Caki2 (cell line): ENCODE measurements at regions not wholly inside any gene's neighbourhood (a gene's known extent, or its start where the extent isn't known, plus 50 kb on each side); places are given as distances from the start of the nearest gene placed in this dataset.

Experiments
- DNase-seq: peaks from one replicate; pipeline ENCODE4 v3.0.0-alpha.2; 2015; ENCODE audit warnings: low read depth
- in situ Hi-C: cut with HindIII; loops from 2 replicates; pipeline ENCODE4 v1.10.0; 2016; ENCODE audit warnings: low sequenced_read_pairs, low pct_unique_long_range_greater_than_20kb, mixed read lengths

DNA sequence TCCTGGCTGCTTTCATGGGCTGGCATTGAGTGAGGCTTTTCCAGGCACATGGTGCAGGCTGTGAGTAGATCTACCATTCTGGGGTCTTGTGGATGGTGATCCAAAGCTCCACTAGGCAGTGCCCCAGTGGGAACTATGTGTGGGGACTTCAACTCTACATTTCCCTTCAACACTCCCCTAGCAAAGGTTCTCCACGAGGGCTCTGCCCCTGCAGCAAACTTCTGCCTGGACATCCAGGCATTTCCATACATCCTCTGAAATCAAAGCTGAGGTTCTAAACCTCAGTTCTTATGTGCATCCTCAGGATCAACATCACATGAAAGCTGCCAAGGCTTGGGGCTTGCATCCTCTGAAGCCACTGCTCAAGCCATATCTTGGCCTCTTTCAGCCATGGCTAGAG lies 282.9 kb upstream of the ZPLD1 start:
- no peak for DNase-seq
- in situ Hi-C loops: loop anchor here (25.0 kb wide), 1 partner anchor 290 kb away; no protein-coding TSS in a partner anchor

DNA sequence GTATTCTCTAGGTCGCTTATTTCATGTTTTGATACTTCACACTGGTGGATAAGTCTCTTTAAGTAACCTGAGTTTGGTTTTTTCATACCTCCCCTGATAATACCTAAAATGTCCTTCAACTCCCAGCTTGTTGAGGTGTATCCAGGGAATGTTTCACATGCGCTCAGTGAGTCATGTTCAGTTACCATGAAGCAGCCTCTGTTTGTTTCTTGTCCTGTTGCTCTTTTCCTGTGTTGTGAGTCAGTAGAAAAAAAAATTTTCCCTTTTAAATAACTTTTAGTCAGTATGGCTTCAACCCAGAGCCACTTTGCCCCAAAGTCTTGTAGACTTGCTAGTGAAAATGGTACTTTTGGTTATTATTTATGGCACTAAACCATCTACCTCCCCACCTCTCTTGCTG lies 278.4 kb upstream of the ZPLD1 start:
- in situ Hi-C loops: loop anchor here (25.0 kb wide), 1 partner anchor 294 kb away; no protein-coding TSS in a partner anchor

DNA sequence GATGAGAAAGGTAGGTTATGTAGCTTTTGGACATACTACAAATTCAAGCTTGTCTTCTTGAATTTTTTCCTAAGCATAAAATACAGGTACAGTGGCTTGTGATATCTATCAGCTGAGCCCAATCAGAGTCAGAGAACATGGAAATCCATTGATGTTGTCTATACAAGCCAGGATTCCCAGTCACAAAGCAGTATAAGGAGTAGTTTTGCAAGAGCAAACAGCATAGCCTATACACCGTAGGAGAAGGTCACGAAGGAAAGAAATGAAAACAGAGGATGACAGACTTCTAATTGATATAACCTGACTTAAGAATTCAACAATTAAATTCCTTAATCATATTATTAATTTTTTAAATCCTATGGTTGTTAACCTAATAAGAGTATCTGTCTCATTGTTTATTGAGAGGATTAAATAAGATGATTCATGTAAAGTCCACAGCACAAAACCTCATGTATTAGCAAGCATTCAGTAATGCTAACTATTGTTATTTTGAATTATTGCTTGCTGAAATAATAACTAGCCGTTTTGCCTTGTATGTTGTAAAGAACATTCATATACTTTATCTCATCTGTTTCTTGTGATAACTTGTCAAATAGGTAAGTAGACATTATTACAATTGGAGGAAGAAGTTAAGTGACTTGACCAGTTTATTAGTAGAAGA lies 276.6 kb upstream of the ZPLD1 start:
- DNase-seq: no peak
- in situ Hi-C loops: loop anchor here (25.0 kb wide), 1 partner anchor 296 kb away; no protein-coding TSS in a partner anchor

More for the DNA sequence above, 278.4 kb upstream of the ZPLD1 start:
- peak; percentile 87 for DNase-seq

DNA sequence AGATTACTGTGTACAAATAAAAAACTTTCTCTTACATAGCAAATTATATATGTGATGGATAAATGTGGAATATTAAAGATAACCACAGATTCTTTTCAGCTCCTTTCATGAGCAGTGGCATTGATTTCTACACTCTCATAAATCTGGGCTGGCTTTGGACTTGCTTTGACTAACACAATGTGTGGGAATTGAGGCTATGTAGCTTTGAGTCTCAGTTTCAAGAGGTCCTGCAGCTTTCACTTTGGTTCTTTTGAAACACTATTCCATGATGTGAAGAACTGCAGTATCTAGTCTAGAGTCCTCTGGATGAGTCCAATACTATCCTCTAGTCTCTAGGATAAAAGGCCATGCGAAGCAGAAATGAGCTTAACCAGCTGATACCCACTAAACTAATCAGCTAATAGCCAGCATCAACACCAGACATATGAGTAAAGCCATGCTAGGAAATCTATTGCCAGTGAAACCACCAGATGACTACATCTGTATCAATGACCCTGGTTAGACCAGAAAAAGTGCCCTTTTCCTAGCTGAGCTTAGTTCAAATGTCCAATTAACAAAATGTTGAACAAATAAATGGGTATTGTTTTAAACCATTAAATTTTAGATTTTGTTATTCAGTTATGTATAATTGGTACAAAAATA lies 274.9 kb upstream of the ZPLD1 start:
- no peak for DNase-seq
- in situ Hi-C loops: loop anchor here (25.0 kb wide), 1 partner anchor 298 kb away; no protein-coding TSS in a partner anchor

DNA sequence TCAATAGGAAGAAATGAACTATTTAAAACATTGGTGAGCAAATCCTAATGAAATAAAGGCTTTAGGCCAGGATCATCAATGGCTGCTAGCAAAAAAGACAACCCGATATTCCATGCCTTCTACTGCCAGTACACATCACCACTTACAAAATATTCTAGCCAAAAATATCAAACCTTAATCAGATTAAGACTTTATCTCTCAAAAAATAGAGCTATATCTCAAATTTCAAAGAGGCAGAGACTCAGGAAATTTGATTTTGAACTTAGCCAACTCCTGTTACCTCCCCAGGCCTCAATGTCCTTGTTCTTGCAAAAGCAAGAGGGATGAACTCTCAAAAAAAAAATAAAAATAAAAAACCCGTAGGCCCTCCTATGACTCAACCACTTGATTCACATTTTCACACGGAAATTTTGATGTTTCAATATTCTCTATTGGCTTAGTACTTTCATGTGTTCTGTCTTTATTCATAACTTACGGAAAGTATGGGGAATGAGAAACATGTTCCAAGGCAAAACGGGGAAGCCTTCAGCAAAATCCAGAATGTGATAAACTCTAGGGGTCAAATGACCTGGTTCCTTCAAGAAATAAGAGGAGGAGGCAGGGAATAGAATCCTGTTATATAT lies 273.3 kb upstream of the ZPLD1 start:
- in situ Hi-C loops: loop anchor here (25.0 kb wide), 1 partner anchor 299 kb away; no protein-coding TSS in a partner anchor
- no peak for DNase-seq

DNA sequence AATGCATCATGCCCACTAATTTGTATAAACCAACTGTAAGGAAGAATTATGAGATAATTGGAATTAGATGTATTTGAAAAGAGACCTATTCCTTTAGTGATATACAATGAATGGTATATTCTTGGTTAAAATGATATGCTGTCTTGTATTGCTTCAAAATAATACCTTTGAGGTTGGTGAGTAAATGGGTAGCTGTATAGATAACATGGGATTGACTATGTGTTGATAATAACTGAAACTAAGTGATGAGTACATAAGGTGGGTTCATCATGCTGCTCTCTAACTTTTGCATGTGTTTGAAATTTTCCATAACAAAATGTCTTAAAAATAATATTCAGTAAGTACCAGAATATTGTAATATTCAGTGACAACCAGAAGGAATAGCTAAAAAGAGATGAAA lies 272.6 kb upstream of the ZPLD1 start:
- DNase-seq: no peak
- in situ Hi-C loops: loop anchor here (25.0 kb wide), 1 partner anchor 300 kb away; no protein-coding TSS in a partner anchor

DNA sequence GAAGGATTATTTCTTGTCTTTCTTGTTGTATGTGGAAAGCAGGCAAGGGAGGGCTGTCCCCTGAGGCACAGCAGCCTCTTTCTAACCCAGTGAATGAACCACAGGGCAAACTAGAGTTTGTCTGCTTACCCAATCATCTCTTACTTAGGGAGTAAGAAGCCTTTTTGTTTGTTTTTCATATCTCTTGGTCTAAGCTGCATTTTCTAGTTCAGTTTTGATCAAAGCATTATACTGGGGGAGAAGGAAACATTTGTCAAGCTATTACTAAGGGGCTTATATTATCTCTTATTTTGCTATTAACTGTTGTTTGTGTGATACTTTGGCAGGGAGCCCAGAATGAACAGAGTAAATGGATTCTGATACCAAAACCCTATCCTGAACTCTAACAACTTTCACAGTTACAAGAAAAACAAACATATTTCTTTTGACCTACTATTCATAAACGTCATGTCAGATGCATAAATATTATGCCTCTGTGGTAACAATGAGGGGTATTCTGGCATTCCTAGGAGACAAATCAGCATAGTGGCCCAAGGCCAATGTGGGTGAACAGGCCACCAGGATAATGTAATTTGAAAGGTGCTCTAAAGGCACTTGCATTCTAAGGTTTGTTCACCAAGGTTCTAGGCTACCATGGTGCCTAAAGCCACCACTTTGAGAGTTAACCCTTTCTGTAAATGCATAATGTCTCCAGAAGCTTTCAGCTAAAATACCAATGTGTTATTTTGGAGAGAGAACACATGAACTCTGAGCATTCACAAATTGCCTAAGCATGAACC lies 271.6 kb upstream of the ZPLD1 start:
- DNase-seq: peak; percentile 97
- in situ Hi-C loops: loop anchor here (25.0 kb wide), 1 partner anchor 301 kb away; no protein-coding TSS in a partner anchor

DNA sequence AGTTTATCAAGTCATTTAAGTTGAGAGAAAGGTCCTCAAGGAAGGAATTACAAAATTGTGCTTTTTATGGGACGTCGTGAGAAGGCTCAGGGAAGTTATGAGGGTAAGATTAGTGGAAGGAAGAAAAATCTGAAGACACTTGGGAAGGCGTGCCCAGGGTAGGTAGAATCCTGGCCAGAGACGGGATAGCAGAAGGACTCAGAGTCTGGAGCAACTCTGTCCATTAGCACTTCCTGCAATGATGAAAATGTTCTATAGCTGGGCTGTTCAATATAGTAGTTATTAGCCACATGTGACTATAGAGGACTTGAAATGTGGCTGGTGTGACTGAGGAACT lies 271.0 kb upstream of the ZPLD1 start:
- DNase-seq: no peak
- in situ Hi-C loops: loop anchor here (25.0 kb wide), 1 partner anchor 301 kb away; no protein-coding TSS in a partner anchor

DNA sequence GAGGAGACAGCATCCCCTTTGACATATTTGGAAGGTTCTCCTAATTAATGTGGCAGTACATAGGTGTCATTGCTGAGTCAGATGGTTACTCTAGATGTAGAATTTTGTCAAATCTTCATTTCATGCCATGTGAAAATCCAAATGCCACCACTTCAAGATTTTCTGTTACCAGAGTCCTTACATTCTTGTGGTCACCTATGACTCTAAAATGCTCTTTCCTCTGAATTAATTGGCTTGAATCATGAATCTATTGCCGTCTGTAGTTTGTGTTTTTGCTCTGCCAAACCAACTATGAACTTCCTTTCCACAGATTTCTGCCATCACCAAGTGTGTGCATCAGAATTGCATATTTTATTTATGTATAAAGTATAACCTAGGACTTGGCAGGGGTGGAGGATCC lies 269.4 kb upstream of the ZPLD1 start:
- peak; percentile 89 for DNase-seq
- in situ Hi-C loops: loop anchor here (25.0 kb wide), 1 partner anchor 303 kb away; no protein-coding TSS in a partner anchor

DNA sequence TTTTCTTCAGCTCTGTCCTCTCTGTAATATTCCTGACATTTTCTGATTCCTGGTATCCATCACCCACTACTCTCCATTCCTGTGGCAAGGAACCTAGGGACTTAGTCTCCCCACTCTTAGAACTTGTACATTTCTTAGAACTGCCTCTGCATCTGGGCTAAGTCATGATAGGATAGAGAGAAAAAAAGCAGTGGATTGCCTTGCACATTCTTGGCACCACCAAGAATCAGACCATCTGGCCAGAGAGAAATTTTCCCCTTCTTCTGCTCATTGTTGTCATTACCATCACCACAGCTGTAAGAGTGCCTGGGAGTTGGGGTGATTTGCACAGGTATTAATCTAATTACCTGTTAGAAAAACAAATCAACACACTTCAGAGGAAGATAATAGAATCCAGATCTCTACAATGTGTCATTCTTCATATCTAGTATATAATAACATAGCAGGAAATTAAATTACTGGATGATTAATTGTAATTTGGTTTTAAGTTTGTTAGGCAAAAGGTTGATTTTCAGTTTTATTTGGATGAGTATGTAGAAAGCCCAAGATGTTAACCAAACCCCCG lies 264.8 kb upstream of the ZPLD1 start:
- DNase-seq: no peak
- in situ Hi-C loops: loop anchor here (25.0 kb wide), 1 partner anchor 308 kb away; no protein-coding TSS in a partner anchor

DNA sequence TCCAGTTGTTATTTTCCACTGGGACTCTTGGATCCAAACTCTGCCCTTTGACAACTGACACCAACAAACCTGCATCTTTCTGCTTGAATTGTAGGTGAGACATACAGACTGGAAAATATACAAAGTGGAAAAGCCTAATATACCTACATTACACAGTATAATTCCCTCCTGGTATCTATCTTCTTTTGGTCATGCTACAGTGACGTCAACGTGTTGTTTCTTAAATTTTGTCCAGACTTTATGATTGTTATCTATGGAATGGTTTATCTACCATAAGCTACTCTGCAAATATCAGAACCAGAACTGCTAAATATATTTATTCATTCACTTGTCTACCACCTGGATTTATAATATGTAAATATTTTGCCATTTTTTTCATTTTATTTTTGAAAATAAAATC lies 264.3 kb upstream of the ZPLD1 start:
- DNase-seq: no peak
- in situ Hi-C loops: loop anchor here (25.0 kb wide), 1 partner anchor 308 kb away; no protein-coding TSS in a partner anchor

DNA sequence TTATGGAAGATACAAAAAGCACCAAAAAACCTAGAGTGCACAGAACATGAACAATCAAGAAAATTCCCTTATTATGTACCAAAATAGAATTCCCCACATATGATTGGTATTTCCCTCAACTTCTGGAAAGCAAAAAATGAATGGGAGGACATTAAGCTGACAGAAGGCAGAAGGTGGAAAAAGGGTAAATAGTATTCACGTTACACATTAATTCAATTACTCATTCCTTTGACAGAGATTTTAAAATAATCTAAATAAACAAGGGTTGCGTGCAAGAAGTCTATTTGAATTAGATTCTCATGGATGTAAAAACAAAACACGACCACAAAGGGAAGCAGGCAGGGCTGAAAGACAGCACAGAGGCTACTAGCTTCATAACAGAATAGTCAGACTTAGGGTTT lies 260.5 kb upstream of the ZPLD1 start:
- in situ Hi-C loops: loop anchor here (25.0 kb wide), 1 partner anchor 312 kb away; no protein-coding TSS in a partner anchor
- peak; percentile 90 for DNase-seq

DNA sequence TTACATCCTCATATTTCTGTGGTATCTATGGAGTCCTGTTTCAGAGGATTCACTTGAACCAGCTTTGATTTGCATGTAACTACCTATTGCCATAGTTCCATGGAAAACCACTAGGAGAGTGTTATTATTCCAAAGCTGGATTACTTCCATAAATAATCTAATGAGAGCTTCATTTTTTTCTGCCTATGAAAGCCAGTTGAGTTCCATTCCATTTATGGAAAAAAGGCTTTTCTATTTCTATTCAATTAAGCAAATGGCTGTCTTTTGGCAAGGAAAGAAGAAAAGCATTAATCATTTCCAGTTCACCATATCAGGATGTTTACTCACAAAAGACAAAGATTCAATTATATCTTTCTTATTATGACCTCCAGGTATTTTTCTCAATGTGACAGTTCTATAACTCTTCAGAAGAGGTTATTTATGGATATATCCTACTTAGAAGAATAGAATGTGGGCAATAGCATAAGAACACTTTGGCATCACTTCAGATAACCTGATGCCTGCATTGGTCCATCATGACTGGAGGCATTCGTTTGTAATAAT lies 259.9 kb upstream of the ZPLD1 start:
- DNase-seq: peak; percentile 84
- in situ Hi-C loops: loop anchor here (25.0 kb wide), 1 partner anchor 313 kb away; no protein-coding TSS in a partner anchor

DNA sequence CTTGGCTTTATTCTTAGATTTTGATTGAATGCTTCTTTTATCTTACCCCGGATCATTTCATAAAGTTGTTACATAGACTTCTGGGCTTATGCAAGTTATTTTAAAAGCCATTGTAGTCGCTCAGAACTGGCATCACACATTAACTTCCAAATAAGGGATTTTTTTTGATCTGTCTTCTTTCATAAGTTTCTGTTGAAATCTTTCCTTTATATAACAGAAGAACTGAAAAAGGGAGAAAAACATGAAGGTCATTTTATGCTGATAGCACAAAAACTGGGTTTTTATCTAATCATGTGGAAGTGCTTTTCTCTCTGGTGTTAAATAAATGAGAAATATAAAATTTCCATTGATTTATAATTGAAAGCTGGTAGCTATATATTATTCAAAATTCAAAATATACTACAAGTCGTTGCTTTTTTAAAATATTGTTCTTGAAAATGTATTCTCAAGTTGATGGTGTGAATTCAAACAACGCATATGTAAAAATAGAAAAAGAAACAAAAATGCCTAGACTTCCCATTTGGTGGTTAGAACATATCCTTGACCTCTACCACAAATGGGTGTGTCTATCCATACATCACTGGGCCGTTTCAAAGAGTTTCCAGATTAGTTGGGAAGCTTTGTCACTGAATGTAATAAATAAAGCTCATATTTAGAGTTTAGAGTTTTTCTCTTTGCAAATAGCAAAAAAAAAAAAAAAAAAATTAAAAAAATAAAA lies 258.3 kb upstream of the ZPLD1 start:
- DNase-seq: no peak
- in situ Hi-C loops: no loop called here

DNA sequence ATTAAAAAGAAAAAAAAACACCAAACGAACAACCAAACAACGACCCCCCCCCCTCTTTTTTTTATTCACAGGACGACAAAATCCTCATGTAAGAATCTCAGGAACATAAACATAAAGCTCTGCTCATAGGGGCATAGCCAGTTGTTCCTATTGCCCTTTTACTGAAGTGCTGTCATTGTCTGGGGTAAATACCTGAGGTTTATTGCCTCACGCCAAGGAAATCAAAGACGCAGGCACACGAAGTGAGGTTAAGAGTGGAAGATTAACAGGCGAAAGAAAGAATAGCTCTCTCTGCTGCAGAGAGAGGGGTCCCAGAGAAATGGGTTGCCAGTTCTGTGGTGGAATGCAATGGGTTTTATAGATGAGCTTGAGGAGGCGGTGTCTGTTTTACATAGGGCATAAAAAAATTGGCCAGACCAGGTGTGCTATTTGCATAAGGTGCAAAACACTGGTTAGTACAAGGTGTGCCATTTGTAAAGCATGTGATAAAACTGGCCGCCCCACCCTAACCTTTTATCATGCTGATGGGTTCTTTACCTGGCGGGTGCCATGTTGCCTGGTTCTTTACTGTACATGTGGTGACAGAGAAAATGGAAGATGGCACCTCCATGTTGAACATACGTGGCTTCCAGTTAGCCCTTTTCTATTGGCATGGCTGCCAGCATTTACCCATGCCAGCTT lies 257.6 kb upstream of the ZPLD1 start:
- peak; percentile 23 for DNase-seq
- in situ Hi-C loops: no loop called here

DNA sequence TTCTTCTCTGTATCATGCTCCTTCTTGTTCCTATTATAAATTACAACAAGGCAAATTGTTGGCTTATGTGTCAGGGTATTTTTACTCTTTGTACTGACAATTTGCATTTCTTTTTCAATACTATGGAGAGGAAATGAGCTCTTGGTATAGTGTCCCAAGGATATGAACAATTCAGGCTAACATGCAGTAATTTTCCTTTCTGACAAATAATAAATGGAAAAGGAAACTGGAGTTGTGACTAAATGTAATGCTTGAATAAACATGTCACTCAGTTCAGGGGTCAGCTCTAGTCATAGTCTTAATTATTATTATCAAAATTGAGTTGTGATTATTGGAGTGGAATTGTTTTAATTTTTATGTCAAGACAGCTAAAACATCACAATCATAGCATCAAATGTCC lies 256.0 kb upstream of the ZPLD1 start:
- in situ Hi-C loops: no loop called here

More for the DNA sequence above, 256.0 kb upstream of the ZPLD1 start:
- no peak for DNase-seq
